HG02970 (cell line): ENCODE measurements at regions not wholly inside any gene's neighbourhood (a gene's known extent, or its start where the extent isn't known, plus 50 kb on each side); places are given as distances from the start of the nearest gene placed in this dataset.
"Not testable (repeated sequence)": the region's sequence is repeated elsewhere in the genome, so short reads cannot be mapped to it uniquely, and the experiment has no call there.

Experiments
- ATAC-seq: cut with Tn5 transposase; IDR thresholded peaks from one replicate; pipeline ENCODE4 v1.9.1; 2021; ENCODE audit warnings: mild to moderate bottlenecking, moderate library complexity, moderate number of reproducible peaks; ENCODE audit not compliant: unreplicated experiment, low FRiP score

GRCh38 chr3:174441588-174442301 lies 417.4 kb upstream of the NAALADL2 start:
- no peak for ATAC-seq

- ATAC-seq = no peak
These were observed 416.8 kb upstream of the NAALADL2 start for GRCh38 chr3:174442302-174442682.

- no peak for ATAC-seq
These were observed 414.7 kb upstream of the NAALADL2 start for GRCh38 chr3:174444391-174444790.

GRCh38 chr3:174457758-174458157 lies 401.4 kb upstream of the NAALADL2 start:
- ATAC-seq = no peak

GRCh38 chr3:174460831-174461230 lies 398.3 kb upstream of the NAALADL2 start:
- ATAC-seq = no peak

- ATAC-seq = no peak
These were observed 396.2 kb upstream of the NAALADL2 start for GRCh38 chr3:174462916-174463315.

GRCh38 chr3:174465177-174465576 lies 394.0 kb upstream of the NAALADL2 start:
- ATAC-seq = no peak

- no peak for ATAC-seq
These were observed 392.6 kb upstream of the NAALADL2 start for GRCh38 chr3:174466471-174467054.

GRCh38 chr3:174477491-174477890 lies 381.6 kb upstream of the NAALADL2 start:
- no peak for ATAC-seq

- no peak for ATAC-seq
These were observed 378.4 kb upstream of the NAALADL2 start for GRCh38 chr3:174480767-174481166.

GRCh38 chr3:174482541-174482940 lies 376.6 kb upstream of the NAALADL2 start:
- ATAC-seq = no peak

GRCh38 chr3:174483254-174483653 lies 375.9 kb upstream of the NAALADL2 start:
- ATAC-seq = no peak

GRCh38 chr3:174483856-174484255 lies 375.3 kb upstream of the NAALADL2 start:
- not testable (repeated sequence) for ATAC-seq

- no peak for ATAC-seq
These were observed 370.6 kb upstream of the NAALADL2 start for GRCh38 chr3:174488527-174488926.

GRCh38 chr3:174495311-174495710 lies 363.8 kb upstream of the NAALADL2 start:
- ATAC-seq = no peak

GRCh38 chr3:174495928-174496327 lies 363.2 kb upstream of the NAALADL2 start:
- ATAC-seq = no peak

GRCh38 chr3:174498638-174499037 lies 360.5 kb upstream of the NAALADL2 start:
- no peak for ATAC-seq

- ATAC-seq = no peak
These were observed 353.9 kb upstream of the NAALADL2 start for GRCh38 chr3:174505266-174505665.

- no peak for ATAC-seq
These were observed 334.9 kb upstream of the NAALADL2 start for GRCh38 chr3:174524203-174524602.

- ATAC-seq = no peak
These were observed 329.8 kb upstream of the NAALADL2 start for GRCh38 chr3:174529298-174529697.

- no peak for ATAC-seq
These were observed 327.7 kb upstream of the NAALADL2 start for GRCh38 chr3:174531262-174531982.

GRCh38 chr3:174532216-174532615 lies 326.9 kb upstream of the NAALADL2 start:
- no peak for ATAC-seq
